ENCODE measurements at regions not wholly inside any gene's neighbourhood (a gene's known extent, or its start where the extent isn't known, plus 50 kb on each side); places are given as distances from the start of the nearest gene placed in this dataset.
A peak's percentile ranks its signal among the peaks of the same experiment; 100 is the strongest.
"Not testable (repeated sequence)": the region's sequence is repeated elsewhere in the genome, so short reads cannot be mapped to it uniquely, and the experiment has no call there.

DNA sequence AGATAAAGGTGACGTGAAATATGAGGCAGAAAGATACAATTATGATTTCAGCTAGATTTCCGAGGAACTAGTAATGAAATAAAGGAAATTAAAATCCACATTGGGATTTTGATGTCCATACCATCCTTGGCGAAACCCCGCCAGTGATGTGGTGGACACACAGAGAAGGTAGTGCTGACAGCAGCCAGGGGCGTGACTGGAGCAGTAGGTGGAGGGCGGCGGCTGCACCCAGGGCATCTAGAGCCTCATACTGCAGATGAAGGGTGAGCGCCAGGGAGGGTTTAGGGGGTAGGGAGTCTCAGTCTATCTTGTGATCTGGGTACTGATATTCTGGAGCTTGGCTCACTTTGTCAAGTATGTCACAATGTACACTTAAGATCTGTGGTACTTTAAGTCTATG is 855.5 kb upstream of the POM121L12 start:
- no peak for DNase-seq (ENCODE audit: low read depth in 4 of 4, low spot score in 3 of 4)

DNA sequence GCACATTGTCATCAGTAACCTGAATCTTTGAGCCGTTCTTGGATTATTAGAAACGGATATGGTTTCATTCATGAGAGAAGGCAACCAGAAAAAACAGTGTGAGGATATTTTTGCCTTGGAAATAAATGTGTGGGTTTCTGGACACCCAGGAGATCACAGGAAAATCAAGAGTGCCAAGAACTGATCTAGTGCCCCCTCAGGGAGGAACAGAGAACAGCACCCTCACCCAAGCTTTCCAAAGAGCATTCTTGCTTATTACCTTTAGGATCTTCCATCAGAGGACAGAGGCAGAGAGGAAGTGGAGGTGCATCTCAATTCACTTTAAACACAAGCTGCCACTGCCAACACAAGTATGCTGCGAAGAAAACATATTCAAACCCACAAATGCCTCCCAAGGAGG is 851.5 kb upstream of the COBL start:
- DNase-seq (ENCODE audit: low read depth in 4 of 4, low spot score in 3 of 4) = no peak

DNA sequence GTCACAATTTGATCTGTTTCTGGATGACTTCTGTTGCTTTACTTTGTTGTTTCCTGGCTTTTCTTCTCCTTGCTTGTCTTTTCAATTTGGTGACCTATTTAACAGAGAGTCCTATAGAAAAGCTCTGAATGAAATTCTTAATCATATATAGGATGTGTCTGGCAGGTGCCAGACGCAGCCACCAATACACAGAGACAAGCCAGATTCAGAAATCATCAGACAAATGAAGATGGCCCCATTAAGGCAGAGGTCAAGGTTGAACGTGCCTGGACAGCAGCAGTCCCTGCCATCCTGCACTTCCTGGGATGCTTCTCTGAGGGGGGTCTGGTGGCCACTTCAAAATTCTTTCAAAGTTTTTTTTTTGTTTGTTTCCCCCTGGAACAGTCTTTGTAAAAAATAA is 846.7 kb upstream of the COBL start:
- no peak for DNase-seq (ENCODE audit: low read depth in 4 of 4, low spot score in 3 of 4)

DNA sequence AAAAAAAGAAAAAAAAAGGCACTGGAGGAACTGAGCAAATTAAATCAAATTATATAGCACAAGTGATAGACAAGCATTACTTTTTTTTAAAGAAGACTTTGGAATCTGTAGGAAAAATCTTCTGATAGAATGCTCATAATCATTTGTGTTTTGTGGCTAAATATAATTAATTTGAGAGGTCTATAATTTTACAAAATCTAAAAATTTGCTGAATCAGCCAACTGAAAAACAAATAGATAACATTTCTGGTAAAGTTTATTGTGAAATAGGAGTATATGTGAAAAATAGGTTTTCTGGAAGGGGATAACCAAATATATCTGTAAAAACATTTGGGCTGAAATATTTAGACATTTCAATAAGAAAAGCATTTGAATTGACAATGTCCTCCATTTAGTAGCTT is 844.9 kb upstream of the COBL start:
- DNase-seq (ENCODE audit: low read depth in 4 of 4, low spot score in 3 of 4) = no peak

DNA sequence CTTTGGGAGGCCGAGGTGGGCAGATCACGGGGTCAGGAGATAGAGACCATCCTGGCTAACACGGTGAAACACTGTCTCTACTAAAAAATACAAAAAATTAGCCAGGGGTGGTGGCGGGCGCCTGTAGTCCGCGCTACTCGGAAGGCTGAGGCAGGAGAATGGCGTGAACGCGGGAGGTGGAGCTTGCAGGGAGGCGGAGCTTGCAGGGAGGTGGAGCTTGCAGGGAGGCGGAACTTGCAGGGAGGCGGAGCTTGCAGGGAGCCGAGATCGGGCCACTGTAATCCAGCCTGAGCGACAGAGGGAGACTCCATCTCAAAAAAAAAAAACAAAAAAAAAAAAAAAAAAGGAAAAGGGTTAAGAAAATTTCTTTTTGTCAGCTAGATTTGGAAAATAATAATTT is 842.8 kb upstream of the COBL start:
- DNase-seq (ENCODE audit: low read depth in 4 of 4, low spot score in 3 of 4) = not testable (repeated sequence)

DNA sequence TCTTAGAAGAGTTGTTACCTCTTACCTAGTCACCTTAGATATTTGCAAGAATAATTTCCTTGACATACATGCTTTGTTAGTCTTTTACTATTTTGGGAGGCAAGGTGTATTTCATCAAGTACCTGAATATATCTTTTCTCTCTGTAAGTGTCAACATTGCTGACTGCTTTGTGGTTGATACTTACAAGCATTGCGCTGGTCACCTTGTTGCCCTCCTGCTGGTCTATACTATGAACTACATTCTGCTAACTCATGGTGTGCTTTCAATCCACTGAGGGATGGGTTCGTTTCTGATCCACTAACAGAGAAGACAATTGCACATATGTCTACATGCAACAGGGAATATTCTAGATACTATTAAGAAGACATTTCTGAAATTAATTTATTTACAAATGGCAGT is 837.8 kb upstream of the COBL start:
- DNase-seq (ENCODE audit: low read depth in 4 of 4, low spot score in 3 of 4) = no peak

DNA sequence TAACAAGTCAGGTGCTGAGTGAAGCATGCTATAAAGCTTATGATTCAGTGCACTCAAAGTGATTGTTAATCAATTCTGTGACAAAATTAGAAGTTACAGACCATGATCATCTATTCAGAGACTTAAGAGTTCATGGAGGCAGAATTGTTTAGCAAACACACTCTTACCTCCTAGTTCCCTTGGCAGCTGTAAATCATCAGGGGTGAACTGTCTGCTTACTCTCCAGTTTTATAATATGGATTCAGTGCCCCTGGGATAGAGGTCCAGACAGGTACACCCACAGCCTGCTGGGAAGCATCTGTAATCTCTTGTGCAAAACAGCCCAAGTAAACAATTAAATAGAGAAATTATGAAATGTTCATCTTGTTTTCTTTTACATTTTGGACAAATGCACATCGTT is 835.0 kb upstream of the COBL start:
- DNase-seq (ENCODE audit: low read depth in 4 of 4, low spot score in 3 of 4) = no peak

DNA sequence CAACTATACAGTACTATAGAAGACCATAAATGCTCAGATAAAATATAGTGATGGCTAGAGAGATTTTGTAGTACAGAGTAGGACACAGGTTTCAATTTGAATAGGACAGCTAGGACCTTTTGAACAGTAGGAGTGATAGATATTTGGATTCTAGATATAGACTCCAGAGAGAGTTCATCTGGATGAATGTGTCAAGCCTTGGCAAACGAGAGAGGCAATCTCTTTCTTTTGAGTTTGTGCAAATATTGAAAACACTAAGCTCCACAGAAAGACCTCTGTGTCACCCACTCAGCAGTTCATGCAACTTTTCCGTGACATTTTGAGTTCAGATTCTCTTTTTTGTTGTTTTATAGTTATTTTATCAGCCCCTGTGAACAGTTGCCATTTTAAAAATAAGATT is 834.3 kb upstream of the COBL start:
- DNase-seq (ENCODE audit: low read depth in 4 of 4, low spot score in 3 of 4) = no peak

DNA sequence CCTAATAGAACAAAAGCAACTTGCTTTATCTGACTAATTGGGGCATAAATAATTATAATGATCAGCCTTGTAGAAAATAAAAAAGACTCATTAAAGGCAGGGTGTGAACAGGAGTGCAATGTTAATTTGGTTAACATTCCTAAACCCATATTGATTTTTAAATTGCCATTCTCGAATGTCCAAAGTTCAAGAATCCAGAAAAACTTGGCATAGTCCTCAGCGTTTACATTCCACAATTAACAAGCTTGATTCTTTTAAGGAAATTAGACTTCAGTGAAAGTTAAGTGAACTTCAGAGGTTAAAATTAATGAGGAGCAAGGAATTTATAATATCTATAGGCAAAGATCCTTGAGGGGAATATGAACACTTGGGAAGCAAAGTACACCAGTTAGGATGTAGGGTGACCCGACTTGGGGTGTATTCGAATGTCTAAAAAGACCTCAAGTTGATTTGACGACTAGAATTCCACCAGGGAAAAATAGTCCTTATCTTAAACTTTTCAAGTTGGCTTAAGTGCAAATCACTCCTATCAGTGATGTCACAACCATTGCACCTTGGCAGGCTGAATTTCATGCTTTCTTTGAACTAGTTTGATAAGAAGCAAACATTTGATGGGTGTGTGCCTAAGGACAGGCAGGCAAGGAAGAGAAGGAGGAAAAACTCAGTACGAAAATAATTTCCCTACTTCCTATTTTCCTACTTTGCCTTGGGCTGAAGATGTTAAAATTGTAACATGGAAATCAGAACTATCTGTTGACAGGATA is 830.4 kb upstream of the COBL start:
- no peak for DNase-seq (ENCODE audit: low read depth in 4 of 4, low spot score in 3 of 4)

DNA sequence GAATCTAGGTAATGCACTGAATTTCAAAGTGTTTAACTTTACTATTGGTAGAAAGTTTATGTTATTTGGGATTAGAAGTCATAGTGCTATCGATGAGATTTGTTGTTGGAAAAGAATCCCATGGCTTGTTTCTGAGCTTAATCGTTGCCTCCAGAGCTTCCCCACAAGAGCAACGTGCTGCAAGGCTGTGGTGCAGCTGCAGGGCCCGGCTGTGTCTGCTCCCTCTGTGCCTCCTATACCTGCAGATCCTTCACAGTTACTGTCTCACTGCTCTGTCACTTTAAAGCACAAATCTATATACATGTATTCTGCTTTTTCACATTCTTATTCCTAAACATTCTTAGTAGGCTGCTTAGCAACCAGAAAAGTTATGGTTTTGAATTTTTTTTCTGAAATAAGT is 826.6 kb upstream of the COBL start:
- no peak for DNase-seq (ENCODE audit: low read depth in 4 of 4, low spot score in 3 of 4)

DNA sequence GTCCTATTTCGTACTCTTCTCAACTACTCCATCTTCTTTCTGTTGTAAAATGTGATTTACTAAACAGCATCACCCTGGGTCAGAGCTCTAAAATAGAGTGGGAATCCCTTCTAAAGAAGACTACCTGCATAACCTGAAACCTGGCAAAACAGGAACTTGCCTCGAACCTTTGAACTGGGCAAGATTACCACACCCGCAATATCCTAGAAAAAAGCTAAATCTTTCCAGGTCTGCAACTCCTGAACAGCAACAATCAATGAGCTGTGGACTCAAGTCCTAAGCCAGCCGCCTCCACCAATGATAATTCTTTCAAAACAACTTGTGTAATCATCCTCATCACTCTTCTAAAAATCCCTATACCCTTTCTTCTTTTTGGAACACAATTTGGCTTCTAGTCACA is 824.2 kb upstream of the COBL start:
- DNase-seq (ENCODE audit: low read depth in 4 of 4, low spot score in 3 of 4) = no peak

DNA sequence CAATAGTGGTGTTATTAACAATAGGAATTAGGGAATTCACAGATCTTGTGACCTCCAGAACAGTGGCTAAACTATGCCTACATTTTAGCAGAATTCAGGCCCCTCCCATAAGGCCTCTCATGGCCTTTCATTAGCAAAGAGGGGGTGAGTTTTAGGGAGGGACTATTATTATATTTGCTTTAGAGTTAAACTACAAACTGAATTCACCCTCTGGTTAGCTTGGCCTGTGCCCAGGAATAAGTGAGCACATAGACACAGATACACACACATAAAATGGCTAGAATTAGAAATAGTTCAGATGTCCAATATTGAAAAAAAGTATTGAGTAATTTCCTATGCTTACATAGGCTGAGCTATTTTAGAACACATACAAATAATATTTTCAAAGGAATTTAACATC is 818.8 kb upstream of the COBL start:
- DNase-seq (ENCODE audit: low read depth in 4 of 4, low spot score in 3 of 4) = no peak

DNA sequence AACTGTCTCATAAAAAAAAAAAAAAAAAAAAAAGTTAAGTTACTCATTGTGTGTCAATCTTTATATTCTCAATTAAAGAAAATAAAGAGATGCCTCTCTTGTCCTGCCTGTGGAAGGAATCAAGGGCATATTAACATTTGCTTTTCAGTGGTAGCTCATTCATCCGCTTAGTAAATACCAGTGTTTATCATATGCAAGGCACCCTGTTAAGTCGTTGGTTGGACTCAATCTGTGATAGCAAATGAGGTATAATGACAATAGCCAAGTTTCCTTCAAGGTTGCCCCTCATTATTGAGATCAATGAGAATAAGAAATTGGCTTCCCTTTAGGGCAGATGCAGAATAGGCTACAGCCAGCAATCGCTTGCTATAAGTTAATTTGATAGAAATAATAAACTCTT is 812.7 kb upstream of the COBL start:
- no peak for DNase-seq (ENCODE audit: low read depth in 4 of 4, low spot score in 3 of 4)

DNA sequence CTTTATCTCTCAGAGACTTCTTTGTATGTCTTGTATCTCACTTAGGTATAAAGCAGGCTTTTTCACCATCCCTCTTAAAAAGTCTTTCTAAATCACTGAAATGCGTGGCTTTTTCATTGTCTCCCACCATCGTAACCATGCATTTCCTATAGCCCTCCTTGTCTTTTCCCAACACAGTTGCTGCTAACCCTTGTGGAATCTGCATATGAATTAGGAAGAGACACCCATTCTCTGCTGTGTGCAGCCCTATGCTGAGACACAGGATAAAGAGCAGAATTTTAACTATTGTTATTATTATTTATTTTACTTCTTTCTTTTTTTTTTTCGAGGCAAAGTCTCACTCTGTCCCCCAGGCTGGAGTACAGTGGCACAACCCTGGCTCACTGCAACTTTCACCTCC is 804.3 kb upstream of the COBL start:
- DNase-seq (ENCODE audit: low read depth in 4 of 4, low spot score in 3 of 4) = no peak

DNA sequence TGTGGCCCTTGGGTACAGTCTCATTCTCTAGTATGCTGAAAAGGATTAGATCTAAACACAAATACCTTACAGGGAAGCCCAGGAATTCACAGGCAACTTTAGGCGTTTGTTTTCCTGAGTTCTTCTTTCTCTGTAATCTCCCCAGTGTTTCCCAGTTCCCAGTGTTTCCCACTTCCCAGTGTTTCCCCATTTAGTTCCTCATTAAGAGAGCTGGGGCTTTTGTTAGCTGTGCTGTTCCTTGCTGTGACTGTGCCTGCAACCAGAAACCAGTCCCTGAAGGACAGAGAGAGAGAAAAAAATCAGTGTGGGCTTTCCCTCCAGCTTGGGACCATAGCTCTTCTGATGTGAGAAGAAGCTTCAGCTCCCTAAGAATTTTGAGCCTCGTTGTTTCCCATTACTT is 802.9 kb upstream of the COBL start:
- no peak for DNase-seq (ENCODE audit: low read depth in 4 of 4, low spot score in 3 of 4)

DNA sequence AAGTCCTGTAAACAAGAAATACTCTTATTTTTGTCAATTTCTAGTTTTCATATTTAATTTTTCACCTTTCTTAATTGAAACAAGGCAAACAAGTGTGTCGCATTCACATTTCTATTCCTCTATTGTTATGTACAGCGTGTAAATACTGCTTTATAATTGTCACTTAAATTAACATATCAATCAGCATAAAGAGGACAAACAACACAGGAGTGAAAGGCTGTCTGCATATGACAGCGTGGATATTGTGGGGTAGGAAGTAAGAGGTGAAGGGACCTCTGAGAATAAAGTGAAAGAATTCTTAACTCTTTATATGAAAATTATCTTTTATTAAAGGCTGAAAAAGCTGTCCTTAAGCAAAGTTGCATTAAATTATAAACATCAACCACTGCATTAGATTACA is 797.9 kb upstream of the COBL start:
- DNase-seq (ENCODE audit: low read depth in 4 of 4, low spot score in 3 of 4) = no peak

DNA sequence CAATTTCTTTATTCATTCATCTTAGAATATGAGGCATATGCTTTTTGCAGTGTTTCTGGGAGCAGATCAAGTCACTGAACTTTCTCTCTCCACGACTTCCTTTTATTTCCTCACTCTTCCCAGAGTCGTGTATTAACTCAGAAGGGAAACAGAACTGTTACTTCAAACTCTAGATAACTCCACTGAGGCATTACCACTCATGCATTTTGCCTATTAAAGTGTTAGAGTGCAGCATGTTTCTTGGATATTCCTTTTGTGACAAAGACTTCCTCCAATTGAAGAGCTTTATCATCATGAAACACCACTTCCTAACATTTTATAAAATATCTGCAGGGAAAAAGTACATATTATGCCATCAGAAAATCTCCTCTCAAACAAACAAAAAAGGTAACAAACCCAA is 797.4 kb upstream of the COBL start:
- no peak for DNase-seq (ENCODE audit: low read depth in 4 of 4, low spot score in 3 of 4)

DNA sequence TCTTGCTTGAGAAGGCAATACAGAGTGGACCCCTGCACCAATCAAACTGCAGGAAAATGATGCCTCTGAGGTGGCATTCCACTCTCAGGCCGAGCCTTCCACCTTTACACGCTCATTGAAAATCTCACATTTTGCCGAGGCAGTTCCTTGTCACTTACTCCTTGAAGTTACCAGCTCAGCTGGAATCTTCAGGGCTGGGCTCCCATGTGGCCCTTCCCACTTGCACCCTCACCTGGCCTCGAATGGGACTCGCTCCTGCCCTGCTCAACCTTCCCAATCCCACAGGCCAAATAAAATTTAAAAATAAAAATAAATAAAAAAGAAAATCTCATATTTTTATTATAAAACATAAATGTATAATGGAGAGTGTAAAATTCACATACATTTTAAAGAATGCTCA is 790.7 kb upstream of the COBL start:
- DNase-seq (ENCODE audit: low read depth in 4 of 4, low spot score in 3 of 4) = no peak

DNA sequence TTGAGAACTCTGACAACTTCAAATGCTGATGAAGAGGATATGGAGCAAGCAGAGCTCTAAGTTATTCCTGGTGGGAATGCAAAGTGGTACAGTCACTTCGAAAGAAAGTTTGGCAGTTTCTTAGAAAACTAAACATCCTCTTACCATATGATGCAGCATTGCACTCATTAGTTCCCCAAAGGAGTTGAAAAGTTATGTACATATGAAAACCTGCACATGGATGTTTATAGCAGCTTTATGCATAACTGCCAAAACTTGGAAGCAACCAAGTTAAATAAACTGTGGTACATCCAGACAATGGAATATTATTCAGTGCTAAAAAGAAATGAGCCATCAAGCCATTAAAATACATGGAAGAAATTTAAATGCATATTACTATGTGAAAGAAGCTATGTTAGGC is 779.3 kb upstream of the COBL start:
- DNase-seq (ENCODE audit: low read depth in 4 of 4, low spot score in 3 of 4) = no peak

DNA sequence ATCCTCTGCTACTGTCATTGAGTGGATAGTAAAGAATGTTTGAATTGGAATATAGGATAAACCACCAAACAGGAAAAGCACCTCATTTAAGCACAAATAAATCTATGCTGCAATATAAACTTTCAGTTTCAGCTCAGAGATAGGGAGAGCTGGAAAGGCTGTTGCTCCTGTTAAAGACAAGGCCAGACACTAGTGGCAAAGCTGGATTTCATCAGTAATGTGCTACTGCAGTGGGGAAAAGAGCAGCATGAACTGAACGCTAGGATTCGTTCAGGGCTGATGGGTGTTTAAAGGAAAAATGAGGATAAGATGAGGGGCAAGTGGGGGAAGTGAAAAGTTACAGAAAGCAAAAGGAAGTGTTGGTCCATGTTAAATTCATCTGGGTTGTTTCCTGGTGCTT is 775.4 kb upstream of the COBL start:
- DNase-seq (ENCODE audit: low read depth in 4 of 4, low spot score in 3 of 4) = no peak

DNA sequence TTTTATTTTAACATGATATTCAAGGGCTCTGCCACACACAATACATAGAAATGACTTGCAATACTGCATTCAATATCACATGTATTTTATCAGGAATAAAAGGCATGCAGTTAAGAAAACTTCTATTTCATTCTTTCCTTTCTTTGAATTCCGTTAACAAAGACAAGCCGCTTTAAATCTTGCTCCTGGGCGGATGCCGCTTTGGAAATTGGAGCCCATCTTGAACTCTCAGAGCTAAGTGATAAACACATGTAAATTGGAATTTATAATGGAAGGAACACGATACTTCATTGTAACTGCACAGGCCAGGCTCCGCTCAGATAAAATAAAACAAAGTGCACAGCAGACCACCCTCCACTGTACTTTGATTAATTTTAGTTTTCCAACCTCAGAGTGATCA is 774.5 kb upstream of the COBL start:
- DNase-seq (ENCODE audit: low read depth in 4 of 4, low spot score in 3 of 4) = no peak

DNA sequence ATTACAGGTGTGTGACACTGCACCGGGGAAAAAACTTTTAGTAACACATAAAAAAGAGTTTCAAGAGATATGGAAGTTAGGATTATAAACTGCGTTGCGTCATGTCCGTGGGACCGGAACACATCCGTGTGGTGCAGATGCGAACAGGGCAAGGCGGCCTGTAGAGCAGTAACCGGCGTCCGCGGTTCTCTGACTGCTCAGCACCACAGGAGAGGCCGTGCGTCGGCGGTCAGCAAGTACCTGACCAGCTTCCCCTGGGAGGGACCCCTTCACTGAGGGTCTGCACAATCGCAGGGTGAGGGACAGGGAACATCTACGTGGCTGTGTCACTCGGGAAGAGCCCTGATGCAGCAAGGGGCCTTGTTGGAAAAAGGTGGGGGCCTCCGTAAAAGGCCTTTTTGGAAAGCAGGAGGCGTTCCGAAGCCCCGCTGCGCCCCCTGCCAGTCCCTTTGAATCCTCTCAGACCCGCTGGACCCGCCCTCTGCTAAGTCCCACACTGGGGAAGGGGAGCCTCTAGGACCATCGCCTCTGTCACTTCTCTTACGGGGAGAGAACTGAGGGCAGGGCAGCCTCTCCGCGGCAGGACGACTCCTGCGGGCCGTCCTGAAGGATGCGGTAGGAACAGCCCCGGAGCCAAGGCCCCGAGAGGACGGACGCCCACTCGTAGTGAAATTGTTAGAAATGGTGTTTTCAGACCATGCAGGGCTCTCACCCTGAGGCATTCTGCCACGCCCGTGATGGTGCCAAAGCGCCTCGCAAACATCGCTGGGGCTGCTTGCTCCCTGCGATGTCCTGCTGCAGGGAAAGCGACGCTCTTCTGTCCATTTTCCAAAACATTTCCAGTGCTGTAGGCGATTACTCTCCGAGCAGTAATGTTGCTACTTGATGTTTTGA is 771.6 kb upstream of the COBL start:
- DNase-seq (ENCODE audit: low read depth in 4 of 4, low spot score in 3 of 4) = peak in 3 of 4 donors; percentile 10 to 33 (median 26)

Measured in left renal pelvis (tissue), 4 donors.